ENCODE measurements at regions not wholly inside any gene's neighbourhood (a gene's known extent, or its start where the extent isn't known, plus 50 kb on each side); places are given as distances from the start of the nearest gene placed in this dataset.

DNA sequence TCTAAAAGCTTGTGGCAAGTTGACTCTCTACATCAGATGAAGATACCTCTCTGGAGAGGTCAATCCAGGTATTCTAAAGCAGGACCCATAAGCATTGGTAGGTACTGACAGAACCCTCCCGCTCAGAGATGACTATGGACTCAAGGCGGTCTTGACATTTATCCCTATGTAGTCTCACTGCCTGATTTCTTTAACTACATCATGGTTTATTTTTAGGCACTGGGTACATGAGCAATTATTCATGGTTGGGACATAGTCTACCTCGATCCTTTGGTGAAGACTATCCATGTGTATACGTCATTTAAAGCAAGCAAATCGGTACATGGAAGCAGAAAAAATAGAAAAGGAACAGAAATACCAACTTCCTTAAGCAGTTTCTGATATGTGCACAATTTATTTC, 136.2 kb upstream of the TAB2 start:
- TF ChIP-seq, protein P1, sequence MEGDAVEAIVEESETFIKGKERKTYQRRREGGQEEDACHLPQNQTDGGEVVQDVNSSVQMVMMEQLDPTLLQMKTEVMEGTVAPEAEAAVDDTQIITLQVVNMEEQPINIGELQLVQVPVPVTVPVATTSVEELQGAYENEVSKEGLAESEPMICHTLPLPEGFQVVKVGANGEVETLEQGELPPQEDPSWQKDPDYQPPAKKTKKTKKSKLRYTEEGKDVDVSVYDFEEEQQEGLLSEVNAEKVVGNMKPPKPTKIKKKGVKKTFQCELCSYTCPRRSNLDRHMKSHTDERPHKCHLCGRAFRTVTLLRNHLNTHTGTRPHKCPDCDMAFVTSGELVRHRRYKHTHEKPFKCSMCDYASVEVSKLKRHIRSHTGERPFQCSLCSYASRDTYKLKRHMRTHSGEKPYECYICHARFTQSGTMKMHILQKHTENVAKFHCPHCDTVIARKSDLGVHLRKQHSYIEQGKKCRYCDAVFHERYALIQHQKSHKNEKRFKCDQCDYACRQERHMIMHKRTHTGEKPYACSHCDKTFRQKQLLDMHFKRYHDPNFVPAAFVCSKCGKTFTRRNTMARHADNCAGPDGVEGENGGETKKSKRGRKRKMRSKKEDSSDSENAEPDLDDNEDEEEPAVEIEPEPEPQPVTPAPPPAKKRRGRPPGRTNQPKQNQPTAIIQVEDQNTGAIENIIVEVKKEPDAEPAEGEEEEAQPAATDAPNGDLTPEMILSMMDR (IDR thresholded peaks at IDR 0.05; ENCODE audit: unreplicated experiment), result no peak
- H3K4me3 Mint-ChIP-seq, result no peak overlapping the region
- DNase-seq (ENCODE audit: low spot score in 2 of 2, unreplicated experiment in 2 of 2), result no peak
- H3K27ac Mint-ChIP-seq, result no peak overlapping the region
- H3K9me3 Mint-ChIP-seq, result peaks cover 22% of the 10 kb centered on the region
- no peaks in the 10 kb centered on the region for H3K36me3 Mint-ChIP-seq
- H3K27me3 Mint-ChIP-seq (ENCODE audit: low read depth), result no peaks in the 10 kb centered on the region
- no peaks in the 10 kb centered on the region for H3K4me1 Mint-ChIP-seq

- no peaks in the 10 kb centered on the region for H3K4me1 Mint-ChIP-seq
- TF ChIP-seq, protein P1 (IDR thresholded peaks at IDR 0.05; ENCODE audit: unreplicated experiment), result no peak
- no peak overlapping the region for H3K4me3 Mint-ChIP-seq
- no peaks in the 10 kb centered on the region for H3K27me3 Mint-ChIP-seq (ENCODE audit: low read depth)
- no peaks in the 10 kb centered on the region for H3K36me3 Mint-ChIP-seq
- DNase-seq (ENCODE audit: low spot score in 2 of 2, unreplicated experiment in 2 of 2), result no peak
- H3K27ac Mint-ChIP-seq, result no peak overlapping the region
- H3K9me3 Mint-ChIP-seq, result peaks cover 28% of the 10 kb centered on the region
Observed at GRCh38 chr6:149182262-149182661, 135.2 kb upstream of the TAB2 start.

- H3K9me3 Mint-ChIP-seq, result peaks cover 51% of the 10 kb centered on the region
- H3K36me3 Mint-ChIP-seq, result no peaks in the 10 kb centered on the region
- no peak for DNase-seq (ENCODE audit: low spot score in 2 of 2, unreplicated experiment in 2 of 2)
- H3K27me3 Mint-ChIP-seq (ENCODE audit: low read depth), result no peaks in the 10 kb centered on the region
- TF ChIP-seq, protein P1 (IDR thresholded peaks at IDR 0.05; ENCODE audit: unreplicated experiment), result no peak
- H3K27ac Mint-ChIP-seq, result no peak overlapping the region
- H3K4me1 Mint-ChIP-seq, result no peaks in the 10 kb centered on the region
- no peak overlapping the region for H3K4me3 Mint-ChIP-seq
Observed at GRCh38 chr6:149184523-149184922, 133.0 kb upstream of the TAB2 start.

- no peak overlapping the region for H3K4me3 Mint-ChIP-seq
- no peaks in the 10 kb centered on the region for H3K27me3 Mint-ChIP-seq (ENCODE audit: low read depth)
- DNase-seq (ENCODE audit: low spot score in 2 of 2, unreplicated experiment in 2 of 2), result no peak
- TF ChIP-seq, protein P1 (IDR thresholded peaks at IDR 0.05; ENCODE audit: unreplicated experiment), result no peak
- peaks cover 61% of the 10 kb centered on the region for H3K9me3 Mint-ChIP-seq
- no peaks in the 10 kb centered on the region for H3K4me1 Mint-ChIP-seq
- no peaks in the 10 kb centered on the region for H3K36me3 Mint-ChIP-seq
- H3K27ac Mint-ChIP-seq, result no peak overlapping the region
Observed at GRCh38 chr6:149185799-149186357, 131.6 kb upstream of the TAB2 start.

DNA sequence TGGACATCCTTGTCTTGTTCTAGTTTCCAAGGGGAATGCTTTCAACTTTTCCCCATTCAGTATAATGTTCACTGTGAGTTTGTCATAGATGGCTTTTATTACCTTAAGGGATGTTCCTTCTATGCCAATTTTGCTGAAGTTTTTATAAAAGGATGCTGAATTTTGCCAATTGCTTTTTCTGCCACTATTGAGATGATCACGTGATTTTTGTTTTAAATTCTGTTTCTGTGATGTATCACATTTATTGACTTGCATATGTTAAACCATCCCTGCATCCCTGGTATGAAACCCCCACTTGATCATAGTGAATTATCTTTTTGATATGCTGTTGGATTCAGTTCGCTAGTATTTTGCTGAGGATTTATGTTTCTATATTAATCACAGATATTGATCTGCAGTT, 130.6 kb upstream of the TAB2 start:
- Mint-ChIP-seq H3K36me3 (no peaks in the 10 kb centered on the region), H3K4me1 (no peaks in the 10 kb centered on the region), H3K4me3 (no peak overlapping the region), H3K27me3 (ENCODE audit: low read depth) (no peaks in the 10 kb centered on the region), H3K27ac (no peak overlapping the region), H3K9me3 (peaks cover 61% of the 10 kb centered on the region)
- DNase-seq (ENCODE audit: low spot score in 2 of 2, unreplicated experiment in 2 of 2), result no peak
- TF ChIP-seq, protein P1 (IDR thresholded peaks at IDR 0.05; ENCODE audit: unreplicated experiment), result no peak
